ENCODE measurements at regions not wholly inside any gene's neighbourhood (a gene's known extent, or its start where the extent isn't known, plus 50 kb on each side); places are given as distances from the start of the nearest gene placed in this dataset.

DNA sequence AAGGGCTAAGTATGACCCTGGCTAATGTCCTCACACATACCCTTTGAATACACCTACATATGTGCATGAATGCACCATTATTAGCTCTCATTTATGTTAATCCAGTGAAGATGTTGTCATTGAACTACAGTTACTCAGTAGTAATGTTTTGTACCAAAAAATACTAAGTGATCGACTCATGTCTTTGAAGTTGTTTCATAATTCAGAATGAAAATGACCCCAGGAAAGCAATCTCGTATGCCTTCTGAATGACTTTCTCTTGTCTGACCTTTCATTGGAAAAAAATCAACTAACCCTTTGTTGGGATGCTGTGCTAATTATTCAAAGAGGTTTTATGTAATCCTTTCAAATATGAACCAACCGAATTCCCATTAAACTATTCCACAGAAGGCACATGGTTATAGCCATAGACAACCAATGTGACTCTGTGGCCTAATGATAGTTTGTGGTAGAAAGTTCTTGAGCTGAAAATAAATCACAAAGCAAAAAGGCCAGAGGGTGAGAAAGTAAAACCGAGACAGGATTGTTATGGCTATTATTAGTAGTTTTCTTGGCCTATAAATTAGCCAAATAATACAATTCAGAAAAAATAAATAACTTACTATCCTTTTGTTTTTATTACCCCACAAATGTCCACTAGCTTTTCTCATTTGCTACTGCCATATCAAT is 86.8 kb upstream of the STARD13 start (continued):
- TF ChIP-seq, protein P1, sequence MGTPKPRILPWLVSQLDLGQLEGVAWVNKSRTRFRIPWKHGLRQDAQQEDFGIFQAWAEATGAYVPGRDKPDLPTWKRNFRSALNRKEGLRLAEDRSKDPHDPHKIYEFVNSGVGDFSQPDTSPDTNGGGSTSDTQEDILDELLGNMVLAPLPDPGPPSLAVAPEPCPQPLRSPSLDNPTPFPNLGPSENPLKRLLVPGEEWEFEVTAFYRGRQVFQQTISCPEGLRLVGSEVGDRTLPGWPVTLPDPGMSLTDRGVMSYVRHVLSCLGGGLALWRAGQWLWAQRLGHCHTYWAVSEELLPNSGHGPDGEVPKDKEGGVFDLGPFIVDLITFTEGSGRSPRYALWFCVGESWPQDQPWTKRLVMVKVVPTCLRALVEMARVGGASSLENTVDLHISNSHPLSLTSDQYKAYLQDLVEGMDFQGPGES (IDR thresholded peaks at IDR 0.05) = no peak
- 0 out of 2 replicates have a peak, but pooled peaks have one; percentile 30 for TF ChIP-seq NFIC (IDR thresholded peaks at IDR 0.05; ENCODE audit: low read depth, low read length)
- TF ChIP-seq IKZF1 (conservative IDR thresholded peaks at IDR 0.05) = no peak
- no peak for TF ChIP-seq SIN3A (IDR thresholded peaks at IDR 0.05; ENCODE audit: low read depth, low read length)
- TF ChIP-seq RB1 (IDR thresholded peaks at IDR 0.05; ENCODE audit: borderline replicate concordance) = no peak
- TF ChIP-seq, protein P2, sequence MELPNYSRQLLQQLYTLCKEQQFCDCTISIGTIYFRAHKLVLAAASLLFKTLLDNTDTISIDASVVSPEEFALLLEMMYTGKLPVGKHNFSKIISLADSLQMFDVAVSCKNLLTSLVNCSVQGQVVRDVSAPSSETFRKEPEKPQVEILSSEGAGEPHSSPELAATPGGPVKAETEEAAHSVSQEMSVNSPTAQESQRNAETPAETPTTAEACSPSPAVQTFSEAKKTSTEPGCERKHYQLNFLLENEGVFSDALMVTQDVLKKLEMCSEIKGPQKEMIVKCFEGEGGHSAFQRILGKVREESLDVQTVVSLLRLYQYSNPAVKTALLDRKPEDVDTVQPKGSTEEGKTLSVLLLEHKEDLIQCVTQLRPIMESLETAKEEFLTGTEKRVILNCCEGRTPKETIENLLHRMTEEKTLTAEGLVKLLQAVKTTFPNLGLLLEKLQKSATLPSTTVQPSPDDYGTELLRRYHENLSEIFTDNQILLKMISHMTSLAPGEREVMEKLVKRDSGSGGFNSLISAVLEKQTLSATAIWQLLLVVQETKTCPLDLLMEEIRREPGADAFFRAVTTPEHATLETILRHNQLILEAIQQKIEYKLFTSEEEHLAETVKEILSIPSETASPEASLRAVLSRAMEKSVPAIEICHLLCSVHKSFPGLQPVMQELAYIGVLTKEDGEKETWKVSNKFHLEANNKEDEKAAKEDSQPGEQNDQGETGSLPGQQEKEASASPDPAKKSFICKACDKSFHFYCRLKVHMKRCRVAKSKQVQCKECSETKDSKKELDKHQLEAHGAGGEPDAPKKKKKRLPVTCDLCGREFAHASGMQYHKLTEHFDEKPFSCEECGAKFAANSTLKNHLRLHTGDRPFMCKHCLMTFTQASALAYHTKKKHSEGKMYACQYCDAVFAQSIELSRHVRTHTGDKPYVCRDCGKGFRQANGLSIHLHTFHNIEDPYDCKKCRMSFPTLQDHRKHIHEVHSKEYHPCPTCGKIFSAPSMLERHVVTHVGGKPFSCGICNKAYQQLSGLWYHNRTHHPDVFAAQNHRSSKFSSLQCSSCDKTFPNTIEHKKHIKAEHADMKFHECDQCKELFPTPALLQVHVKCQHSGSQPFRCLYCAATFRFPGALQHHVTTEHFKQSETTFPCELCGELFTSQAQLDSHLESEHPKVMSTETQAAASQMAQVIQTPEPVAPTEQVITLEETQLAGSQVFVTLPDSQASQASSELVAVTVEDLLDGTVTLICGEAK (IDR thresholded peaks at IDR 0.05; ENCODE audit: borderline replicate concordance) = no peak

DNA sequence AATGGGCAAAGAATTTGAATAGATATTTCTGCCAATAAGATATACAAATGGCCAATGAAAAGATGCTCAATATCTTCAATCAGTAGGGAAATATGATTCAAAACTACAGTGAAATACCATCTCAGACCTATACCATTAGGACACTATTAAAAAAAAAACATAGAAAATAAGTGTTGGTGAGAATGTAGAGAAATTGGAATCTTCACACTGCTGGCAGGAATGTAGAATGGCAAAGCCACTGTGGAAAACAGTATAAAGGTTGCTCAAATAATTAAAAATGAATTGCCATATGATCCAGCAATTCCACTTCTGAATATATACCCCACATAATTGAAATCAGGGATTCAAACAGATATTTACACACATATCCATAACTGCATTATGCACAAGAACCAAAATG is 88.1 kb upstream of the STARD13 start:
- FAIRE-seq = no peak
- ChIA-PET RAD21 (ENCODE audit: unreplicated experiment) (no interaction called here), POLR2A (no interaction called here), SMC1A (ENCODE audit: uncharacterized antibody, unreplicated experiment) (interaction anchor here (1.1 kb wide), 1 partner anchor 10 kb away, joined by 3 read pairs; no protein-coding TSS in a partner anchor), CTCF (interaction anchor here (1.3 kb wide), 1 partner anchor 146 kb away, joined by 5 read pairs; no protein-coding TSS in a partner anchor)
- Histone ChIP-seq H3K27ac (ENCODE audit: control insufficient read depth, insufficient read depth) (no peak overlapping the region), H3K36me3 (ENCODE audit: control insufficient read depth in 2 of 2, insufficient read depth in 2 of 2, low read length in 1 of 2) (no peaks in the 10 kb centered on the region), H2AFZ (ENCODE audit: control insufficient read depth, low read depth, low read length) (no peak overlapping the region), H4K20me1 (ENCODE audit: control insufficient read depth, insufficient read depth) (no peaks in the 10 kb centered on the region), H3K79me2 (ENCODE audit: control insufficient read depth, insufficient read depth, low read length) (no peaks in the 10 kb centered on the region), H3K9me3 (replicated peaks; ENCODE audit: control insufficient read depth, insufficient read depth, low read length) (no peaks in the 10 kb centered on the region; the same call in 2 of the 3 replicates), H3K4me2 (ENCODE audit: control insufficient read depth, insufficient read depth) (no peak overlapping the region), H3K9ac (ENCODE audit: control insufficient read depth, insufficient read depth, low read length) (no peak overlapping the region), H3K27me3 (replicated peaks in 1 of 2; ENCODE audit: control insufficient read depth in 2 of 2, insufficient read depth in 2 of 2, low read length in 1 of 2) (no peaks in the 10 kb centered on the region), H3K4me1 (ENCODE audit: control insufficient read depth, insufficient read depth, low read length) (peaks cover 5% of the 10 kb centered on the region), H3K4me3 (no peak overlapping the region)
- DNase-seq (ENCODE audit: low read depth, low spot score) = no peak
- no peak for ATAC-seq
- no TSS peak for BruUV-seq (replicated peaks)
- intact Hi-C loops (cut with micrococcal nuclease; ENCODE audit: unreplicated experiment) (no loop called here), in situ Hi-C loops (cut with MboI) (no loop called here)
- TF ChIP-seq BACH1 (IDR thresholded peaks at IDR 0.05; ENCODE audit: borderline replicate concordance) (no peak), STAT1 (conservative IDR thresholded peaks at IDR 0.05) (no peak), BRCA1 (IDR thresholded peaks at IDR 0.05; ENCODE audit: low read depth, low read length) (no peak)
- TF ChIP-seq, protein P3, sequence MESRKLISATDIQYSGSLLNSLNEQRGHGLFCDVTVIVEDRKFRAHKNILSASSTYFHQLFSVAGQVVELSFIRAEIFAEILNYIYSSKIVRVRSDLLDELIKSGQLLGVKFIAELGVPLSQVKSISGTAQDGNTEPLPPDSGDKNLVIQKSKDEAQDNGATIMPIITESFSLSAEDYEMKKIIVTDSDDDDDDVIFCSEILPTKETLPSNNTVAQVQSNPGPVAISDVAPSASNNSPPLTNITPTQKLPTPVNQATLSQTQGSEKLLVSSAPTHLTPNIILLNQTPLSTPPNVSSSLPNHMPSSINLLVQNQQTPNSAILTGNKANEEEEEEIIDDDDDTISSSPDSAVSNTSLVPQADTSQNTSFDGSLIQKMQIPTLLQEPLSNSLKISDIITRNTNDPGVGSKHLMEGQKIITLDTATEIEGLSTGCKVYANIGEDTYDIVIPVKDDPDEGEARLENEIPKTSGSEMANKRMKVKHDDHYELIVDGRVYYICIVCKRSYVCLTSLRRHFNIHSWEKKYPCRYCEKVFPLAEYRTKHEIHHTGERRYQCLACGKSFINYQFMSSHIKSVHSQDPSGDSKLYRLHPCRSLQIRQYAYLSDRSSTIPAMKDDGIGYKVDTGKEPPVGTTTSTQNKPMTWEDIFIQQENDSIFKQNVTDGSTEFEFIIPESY (IDR thresholded peaks at IDR 0.05) = no peak

All from GM12878 (cell line).